Keratinocyte (primary cell): ENCODE measurements at regions not wholly inside any gene's neighbourhood (a gene's known extent, or its start where the extent isn't known, plus 50 kb on each side); places are given as distances from the start of the nearest gene placed in this dataset.
A peak's percentile ranks its signal among the peaks of the same experiment; 100 is the strongest.

Experiments used
- DNase-seq: peaks from one replicate; pipeline ENCODE4 v3.0.0-alpha.2; 2011; ENCODE audit warnings: low read depth, missing footprints, low spot score
- FAIRE-seq: peaks from 2 replicates; lab custom pipeline; 2011; peaks lifted over from hg19 to GRCh38; lab: Jason Lieb, UNC
- H2AFZ ChIP-seq: 2 replicates; pipeline ENCODE4 v1.6.0; 2012; ENCODE audit warnings: low read length, control low read depth, inconsistent platforms; ENCODE audit not compliant: control insufficient read depth
- H3K27ac ChIP-seq: 2 replicates; pipeline ENCODE4 v1.5.1; 2011; ENCODE audit warnings: low read length; ENCODE audit not compliant: control insufficient read depth, insufficient read depth
- H3K27me3 ChIP-seq: 3 replicates; pipeline ENCODE4 v1.6.0; 2011; ENCODE audit warnings: low read length; ENCODE audit not compliant: control insufficient read depth, insufficient read depth; ENCODE audit errors: extremely low read depth
- H3K36me3 ChIP-seq, 2 experiments: 2 replicates in 1 of 2; 3 replicates in 1 of 2; pipeline ENCODE4 v1.5.1; 2011; ENCODE audit warnings: low read length in 2 of 2, mild to moderate bottlenecking in 1 of 2; ENCODE audit not compliant: control insufficient read depth in 2 of 2, insufficient read depth in 2 of 2; ENCODE audit errors: extremely low read depth in 1 of 2
- H3K4me1 ChIP-seq: 3 replicates; pipeline ENCODE4 v1.5.1; 2011; ENCODE audit warnings: low read length; ENCODE audit not compliant: control insufficient read depth, insufficient read depth; ENCODE audit errors: extremely low read depth
- H3K4me2 ChIP-seq: 3 replicates; pipeline ENCODE4 v1.6.0; 2011; ENCODE audit warnings: low read depth, low read length; ENCODE audit not compliant: control insufficient read depth, insufficient read depth; ENCODE audit errors: extremely low read depth
- H3K4me3 ChIP-seq, 3 experiments: fragments of 200-600 bp in 1 of 3; sonication (generic) in 1 of 3; 2 replicates in 2 of 3; 3 replicates in 1 of 3; pipeline ENCODE4 v1.5.1; 2011 to 2016; ENCODE audit warnings: low read length in 3 of 3, mild to moderate bottlenecking in 3 of 3, control low read depth in 2 of 3, inconsistent platforms in 1 of 3, low read depth in 1 of 3, mixed read lengths in 1 of 3, mixed run types in 1 of 3, moderate library complexity in 1 of 3; ENCODE audit not compliant: control insufficient read depth in 2 of 3, insufficient read depth in 2 of 3; ENCODE audit errors: extremely low read depth in 1 of 3
- H3K79me2 ChIP-seq: 2 replicates; pipeline ENCODE4 v1.6.0; 2012; ENCODE audit warnings: low read length; ENCODE audit not compliant: control insufficient read depth, insufficient read depth
- H3K9ac ChIP-seq: 3 replicates; pipeline ENCODE4 v1.6.0; 2011; ENCODE audit warnings: low read length; ENCODE audit not compliant: control insufficient read depth, insufficient read depth; ENCODE audit errors: extremely low read depth
- H3K9me1 ChIP-seq: 3 replicates; pipeline ENCODE4 v1.6.0; 2011; ENCODE audit warnings: low read length; ENCODE audit not compliant: control insufficient read depth, insufficient read depth; ENCODE audit errors: extremely low read depth
- H3K9me3 ChIP-seq: 2 replicates; pipeline ENCODE4 v1.5.1; 2012; ENCODE audit warnings: low read depth, low read length; ENCODE audit not compliant: control insufficient read depth
- H4K20me1 ChIP-seq: 3 replicates; pipeline ENCODE4 v1.6.0; 2011; ENCODE audit warnings: low read length; ENCODE audit not compliant: control insufficient read depth, insufficient read depth; ENCODE audit errors: extremely low read depth
- EZH2 ChIP-seq: IDR thresholded peaks from one replicate; pipeline ENCODE4 v1.6.1; 2012; ENCODE audit warnings: inconsistent platforms, mild to moderate bottlenecking, low read length, moderate library complexity
- dilution Hi-C: fragments of 300-500 bp; cut with MboI; formaldehyde crosslinking; loops from one replicate; pipeline ENCODE4 v1.7.0; 2020; ENCODE audit warnings: low sequenced_read_pairs; ENCODE audit not compliant: extremely low pct_ligation_motif_present
- TF ChIP-seq, protein P1 (sequence below), 3 experiments: IDR thresholded peaks in 1 of 3; conservative IDR thresholded peaks in 1 of 3; optimal IDR thresholded peaks in 1 of 3; 2 replicates in 2 of 3; 3 replicates in 1 of 3; pipeline versions ENCODE3 to v1.5.1; 2011; ENCODE audit warnings: low read length in 3 of 3, mild to moderate bottlenecking in 3 of 3, moderate library complexity in 2 of 3, control low read depth in 1 of 3, inconsistent platforms in 1 of 3; ENCODE audit not compliant: insufficient read depth in 2 of 3; ENCODE audit errors: extremely low read depth in 1 of 3

DNA sequence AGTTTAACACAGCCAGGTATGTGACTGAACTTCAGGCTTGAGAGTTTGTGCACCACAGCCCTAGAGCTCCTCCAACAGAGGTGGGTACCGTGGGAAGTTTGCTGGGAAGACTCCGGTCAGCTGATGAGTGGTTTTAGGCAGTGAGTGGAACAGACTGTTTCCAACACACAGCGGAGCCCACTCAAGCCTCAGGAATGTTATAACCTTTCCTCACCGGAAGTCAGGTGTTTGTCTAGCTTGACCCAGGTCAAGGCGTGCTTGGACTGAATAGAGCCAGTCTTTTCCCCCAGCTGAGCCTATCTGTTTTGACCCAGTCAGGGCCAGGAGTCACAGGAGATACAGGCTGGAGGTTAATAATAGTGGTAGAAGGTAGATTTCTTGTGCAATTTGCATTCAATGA is 138.4 kb upstream of the PARP11 start:
- peak overlapping the region; percentile 46 for H2AFZ ChIP-seq
- peak overlapping the region; percentile 37 for H3K27ac ChIP-seq
- no peak overlapping the region for H3K4me3 ChIP-seq
- H3K9me1 ChIP-seq, result no peaks in the 10 kb centered on the region
- H4K20me1 ChIP-seq, result no peaks in the 10 kb centered on the region
- H3K9ac ChIP-seq, result no peak overlapping the region
- H3K27me3 ChIP-seq, result no peaks in the 10 kb centered on the region
- peak; percentile 83 for FAIRE-seq
- dilution Hi-C loops, result no loop called here
- H3K79me2 ChIP-seq, result no peaks in the 10 kb centered on the region
- peak overlapping the region; percentile 47 for H3K4me2 ChIP-seq
- peaks cover 21% of the 10 kb centered on the region for H3K4me1 ChIP-seq
- peak; percentile 41 for DNase-seq
- H3K9me3 ChIP-seq, result no peaks in the 10 kb centered on the region
- H3K36me3 ChIP-seq, result no peaks in the 10 kb centered on the region
- TF ChIP-seq, protein P1, sequence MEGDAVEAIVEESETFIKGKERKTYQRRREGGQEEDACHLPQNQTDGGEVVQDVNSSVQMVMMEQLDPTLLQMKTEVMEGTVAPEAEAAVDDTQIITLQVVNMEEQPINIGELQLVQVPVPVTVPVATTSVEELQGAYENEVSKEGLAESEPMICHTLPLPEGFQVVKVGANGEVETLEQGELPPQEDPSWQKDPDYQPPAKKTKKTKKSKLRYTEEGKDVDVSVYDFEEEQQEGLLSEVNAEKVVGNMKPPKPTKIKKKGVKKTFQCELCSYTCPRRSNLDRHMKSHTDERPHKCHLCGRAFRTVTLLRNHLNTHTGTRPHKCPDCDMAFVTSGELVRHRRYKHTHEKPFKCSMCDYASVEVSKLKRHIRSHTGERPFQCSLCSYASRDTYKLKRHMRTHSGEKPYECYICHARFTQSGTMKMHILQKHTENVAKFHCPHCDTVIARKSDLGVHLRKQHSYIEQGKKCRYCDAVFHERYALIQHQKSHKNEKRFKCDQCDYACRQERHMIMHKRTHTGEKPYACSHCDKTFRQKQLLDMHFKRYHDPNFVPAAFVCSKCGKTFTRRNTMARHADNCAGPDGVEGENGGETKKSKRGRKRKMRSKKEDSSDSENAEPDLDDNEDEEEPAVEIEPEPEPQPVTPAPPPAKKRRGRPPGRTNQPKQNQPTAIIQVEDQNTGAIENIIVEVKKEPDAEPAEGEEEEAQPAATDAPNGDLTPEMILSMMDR (optimal IDR thresholded peaks at IDR 0.05 in 1 of 3, IDR thresholded peaks at IDR 0.05 in 1 of 3, conservative IDR thresholded peaks at IDR 0.05 in 1 of 3; ENCODE audit: extremely low read depth in 1 of 3, insufficient read depth in 2 of 3, low read length in 3 of 3), result no peak
- no peak for TF ChIP-seq EZH2

DNA sequence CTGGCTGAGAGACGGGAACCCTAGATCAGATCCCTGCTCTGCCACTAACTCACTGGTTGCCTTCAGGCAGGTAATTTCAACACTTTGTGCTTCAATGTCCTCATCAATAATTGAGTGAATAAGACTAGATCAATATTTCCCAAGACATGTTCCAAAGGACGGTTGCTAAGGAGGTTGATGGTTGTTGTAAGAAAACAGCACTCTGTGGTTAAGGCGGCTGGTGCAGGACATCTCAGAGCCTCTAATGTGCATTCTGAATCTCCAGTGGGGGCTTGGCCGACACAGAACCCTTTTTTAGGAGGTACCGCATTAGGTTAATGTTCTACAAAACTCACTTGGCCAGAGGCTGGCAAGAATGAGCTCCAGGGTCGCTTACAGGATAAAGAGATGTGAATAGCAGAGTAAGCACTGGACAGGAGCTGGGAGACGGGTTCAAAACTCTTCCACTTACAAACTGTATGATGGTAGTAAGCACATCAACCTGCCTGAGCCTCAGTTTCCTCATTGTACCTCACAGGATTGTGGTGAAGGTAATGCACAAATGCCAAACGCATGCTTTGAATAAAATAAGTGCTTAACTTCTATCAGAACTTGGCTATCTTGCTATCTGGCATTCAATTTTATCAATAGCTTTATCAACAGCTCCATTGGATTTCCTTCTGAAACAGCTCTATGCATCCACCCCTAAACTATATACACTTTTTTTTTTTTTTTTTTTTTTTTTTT is 136.9 kb upstream of the PARP11 start:
- H3K79me2 ChIP-seq, result no peaks in the 10 kb centered on the region
- no peak overlapping the region for H3K4me2 ChIP-seq
- peaks cover 24% of the 10 kb centered on the region for H3K4me1 ChIP-seq
- dilution Hi-C loops, result no loop called here
- no peaks in the 10 kb centered on the region for H3K27me3 ChIP-seq
- H4K20me1 ChIP-seq, result no peaks in the 10 kb centered on the region
- DNase-seq (no peak), FAIRE-seq (no peak)
- no peak overlapping the region for H2AFZ ChIP-seq
- TF ChIP-seq, protein P1 (optimal IDR thresholded peaks at IDR 0.05 in 1 of 3, IDR thresholded peaks at IDR 0.05 in 1 of 3, conservative IDR thresholded peaks at IDR 0.05 in 1 of 3; ENCODE audit: extremely low read depth in 1 of 3, insufficient read depth in 2 of 3, low read length in 3 of 3), result no peak
- TF ChIP-seq EZH2, result no peak
- H3K27ac ChIP-seq, result no peak overlapping the region
- no peak overlapping the region for H3K4me3 ChIP-seq
- H3K9ac ChIP-seq, result no peak overlapping the region
- H3K36me3 ChIP-seq, result no peaks in the 10 kb centered on the region
- no peaks in the 10 kb centered on the region for H3K9me1 ChIP-seq
- no peaks in the 10 kb centered on the region for H3K9me3 ChIP-seq
